Vagina (tissue), 2 donors: ENCODE measurements at regions not wholly inside any gene's neighbourhood (a gene's known extent, or its start where the extent isn't known, plus 50 kb on each side); places are given as distances from the start of the nearest gene placed in this dataset.

Experiments used
- DNase-seq, 2 donors: peaks; one replicate each; pipeline ENCODE4 v3.0.0-alpha.2; 2017; ENCODE audit errors: extremely low spot score in 2 of 2
- H3K27ac ChIP-seq: fragments of 200-600 bp; sonication (generic); one replicate; pipeline ENCODE4 v1.5.1; 2019
- H3K27me3 ChIP-seq: fragments of 200-600 bp; sonication (generic); one replicate; pipeline ENCODE4 v1.5.1; 2019
- H3K36me3 ChIP-seq, 2 donors: fragments of 200-600 bp; sonication (generic); one replicate each; pipeline ENCODE4 v1.5.1; 2017 to 2019
- H3K4me1 ChIP-seq: fragments of 200-600 bp; sonication (generic); one replicate; pipeline ENCODE4 v1.5.1; 2019
- H3K4me3 ChIP-seq, 2 donors: fragments of 200-600 bp; sonication (generic); 1 replicate in 1 of 2; 2 replicates in 1 of 2; pipeline ENCODE4 v1.5.1; 2016 to 2019
- H3K9me3 ChIP-seq: fragments of 200-600 bp; sonication (generic); one replicate; pipeline ENCODE4 v1.5.1; 2019
- CTCF ChIP-seq, 3 experiments: fragments of 450-650 bp in 2 of 3; fragments of 200-600 bp in 1 of 3; sonication (generic) in 1 of 3; IDR thresholded peaks; one replicate each; pipeline ENCODE4 v1.5.1; 2017 to 2019; ENCODE audit warnings: antibody characterized with exemption in 3 of 3, mild to moderate bottlenecking in 2 of 3, moderate library complexity in 2 of 3
- POLR2A ChIP-seq, 2 donors: fragments of 450-650 bp; IDR thresholded peaks; one replicate each; pipeline ENCODE4 v1.6.1; 2017; ENCODE audit warnings: antibody characterized with exemption in 2 of 2, mild to moderate bottlenecking in 2 of 2, moderate library complexity in 2 of 2
- POLR2AphosphoS5 ChIP-seq, 2 donors: sonication (generic); formaldehyde crosslinking; IDR thresholded peaks; one replicate each; pipeline ENCODE4 v1.9.0; 2017; ENCODE audit warnings: antibody characterized with exemption in 2 of 2, mild to moderate bottlenecking in 2 of 2, low read depth in 1 of 2; ENCODE audit not compliant: insufficient read depth in 1 of 2
- intact Hi-C: fragments of 100-400 bp; cut with DNase I; formaldehyde crosslinking; loops from one replicate; pipeline ENCODE4 v1.15.1; 2023

DNA sequence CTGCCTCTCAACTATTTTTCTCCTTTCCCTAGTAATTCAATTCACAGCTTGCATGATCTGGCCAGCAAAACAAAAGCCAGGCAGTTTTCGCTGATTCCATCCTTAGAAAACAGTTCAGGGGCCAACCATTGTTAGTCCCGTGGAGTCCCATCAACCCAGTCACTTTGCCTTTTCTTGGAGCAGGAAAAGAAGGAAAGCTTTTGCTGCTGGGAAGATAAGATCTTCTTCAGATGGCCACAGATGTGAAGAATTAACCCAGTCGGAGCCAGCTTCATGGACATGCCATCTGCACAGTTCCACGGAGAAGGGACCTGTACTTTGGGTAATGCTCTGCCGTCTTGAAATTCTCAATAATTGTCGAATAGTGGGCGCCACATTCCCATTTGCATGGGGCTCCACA, 76.9 kb upstream of the TSHZ2 start:
- no peak overlapping the region for H3K4me3 ChIP-seq
- no peak for DNase-seq
- H3K4me1 ChIP-seq: peaks cover 12% of the 10 kb centered on the region

GRCh38 chr20:52893498-52893897, 78.7 kb upstream of the TSHZ2 start:
- Histone ChIP-seq H3K27ac (no peak overlapping the region), H3K27me3 (no peaks in the 10 kb centered on the region), H3K36me3 (no peaks in the 10 kb centered on the region), H3K4me3 (no peak overlapping the region), H3K9me3 (no peaks in the 10 kb centered on the region), H3K4me1 (peaks cover 12% of the 10 kb centered on the region)
- TF ChIP-seq POLR2A (IDR thresholded peaks at IDR 0.05) (no peak), POLR2AphosphoS5 (IDR thresholded peaks at IDR 0.05; ENCODE audit: insufficient read depth in 1 of 2, low read depth in 1 of 2) (no peak), CTCF (IDR thresholded peaks at IDR 0.05) (no peak)
- intact Hi-C loops: no loop called here
- DNase-seq: no peak

More for the DNA sequence above, 76.9 kb upstream of the TSHZ2 start:
- H3K27me3 ChIP-seq: no peaks in the 10 kb centered on the region
- H3K36me3 ChIP-seq: no peaks in the 10 kb centered on the region
- intact Hi-C loops: no loop called here
- no peak overlapping the region for H3K27ac ChIP-seq
- TF ChIP-seq POLR2AphosphoS5 (IDR thresholded peaks at IDR 0.05; ENCODE audit: insufficient read depth in 1 of 2, low read depth in 1 of 2) (no peak), POLR2A (IDR thresholded peaks at IDR 0.05) (no peak), CTCF (IDR thresholded peaks at IDR 0.05) (no peak)
- no peaks in the 10 kb centered on the region for H3K9me3 ChIP-seq

GRCh38 chr20:52892023-52892422, 80.1 kb upstream of the TSHZ2 start:
- H3K27me3 ChIP-seq: no peaks in the 10 kb centered on the region
- no peak overlapping the region for H3K27ac ChIP-seq
- DNase-seq: no peak
- H3K36me3 ChIP-seq: no peaks in the 10 kb centered on the region
- no peak overlapping the region for H3K4me3 ChIP-seq
- intact Hi-C loops: no loop called here
- H3K4me1 ChIP-seq: peaks cover 12% of the 10 kb centered on the region
- H3K9me3 ChIP-seq: no peaks in the 10 kb centered on the region
- TF ChIP-seq CTCF (IDR thresholded peaks at IDR 0.05) (no peak), POLR2AphosphoS5 (IDR thresholded peaks at IDR 0.05; ENCODE audit: insufficient read depth in 1 of 2, low read depth in 1 of 2) (no peak), POLR2A (IDR thresholded peaks at IDR 0.05) (no peak)

DNA sequence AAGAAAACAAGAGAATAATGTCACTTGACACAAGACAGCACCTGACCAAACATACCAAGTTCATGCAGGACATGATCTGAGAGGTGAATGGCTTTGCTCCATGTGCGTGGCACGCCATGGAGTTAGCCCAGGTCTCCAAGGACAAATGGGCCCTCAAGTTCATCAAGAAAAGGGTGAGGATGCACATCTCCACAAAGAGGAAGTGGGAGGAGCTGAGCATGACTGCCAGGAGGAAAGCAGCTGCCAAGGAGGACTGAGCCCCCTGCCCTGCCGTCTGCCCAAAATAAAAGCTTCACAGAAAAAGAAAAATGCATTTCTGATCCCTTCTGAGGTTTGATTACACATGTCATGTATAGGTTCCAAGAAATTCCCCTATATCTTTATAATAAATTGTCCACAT, 82.0 kb upstream of the TSHZ2 start:
- no peaks in the 10 kb centered on the region for H3K27me3 ChIP-seq
- no peak overlapping the region for H3K4me3 ChIP-seq
- no peak overlapping the region for H3K27ac ChIP-seq
- no peaks in the 10 kb centered on the region for H3K9me3 ChIP-seq
- intact Hi-C loops: no loop called here
- no peaks in the 10 kb centered on the region for H3K4me1 ChIP-seq
- TF ChIP-seq CTCF (IDR thresholded peaks at IDR 0.05) (no peak), POLR2AphosphoS5 (IDR thresholded peaks at IDR 0.05; ENCODE audit: insufficient read depth in 1 of 2, low read depth in 1 of 2) (no peak), POLR2A (IDR thresholded peaks at IDR 0.05) (no peak)
- no peak for DNase-seq
- no peaks in the 10 kb centered on the region for H3K36me3 ChIP-seq

- H3K27me3 ChIP-seq: no peaks in the 10 kb centered on the region
- intact Hi-C loops: loop anchor here (5.0 kb wide), 1 partner anchor 1817 kb away; no protein-coding TSS in a partner anchor
- TF ChIP-seq POLR2AphosphoS5 (IDR thresholded peaks at IDR 0.05; ENCODE audit: insufficient read depth in 1 of 2, low read depth in 1 of 2) (no peak), POLR2A (IDR thresholded peaks at IDR 0.05) (no peak), CTCF (IDR thresholded peaks at IDR 0.05) (no peak)
- no peaks in the 10 kb centered on the region for H3K36me3 ChIP-seq
- no peak overlapping the region for H3K27ac ChIP-seq
- no peaks in the 10 kb centered on the region for H3K4me1 ChIP-seq
- H3K9me3 ChIP-seq: no peaks in the 10 kb centered on the region
- no peak for DNase-seq
- H3K4me3 ChIP-seq: no peak overlapping the region
Measured at GRCh38 chr20:52889225-52889624, 82.9 kb upstream of the TSHZ2 start.
